ENCODE measurements at regions not wholly inside any gene's neighbourhood (a gene's known extent, or its start where the extent isn't known, plus 50 kb on each side); places are given as distances from the start of the nearest gene placed in this dataset.

DNA sequence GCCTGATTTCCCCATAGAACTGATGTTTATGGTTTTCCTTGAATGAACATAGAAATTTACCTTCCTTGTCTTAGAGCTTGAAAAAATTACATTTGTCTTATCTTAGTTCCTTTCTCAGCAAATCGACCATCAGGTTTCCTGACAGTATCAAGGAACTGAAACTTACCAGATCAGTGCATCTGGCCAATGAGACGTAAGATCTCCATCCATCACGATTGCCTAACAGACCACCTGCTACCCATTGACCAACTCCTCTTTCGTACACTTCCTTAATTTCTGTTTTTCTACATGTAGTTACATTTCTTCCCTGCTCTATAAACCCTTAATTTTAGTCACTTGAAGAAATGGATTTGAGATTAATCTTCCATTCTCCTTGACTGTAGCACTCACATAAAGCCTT, 57.4 kb upstream of the TMPRSS15 start:
- no peak for DNase-seq

DNA sequence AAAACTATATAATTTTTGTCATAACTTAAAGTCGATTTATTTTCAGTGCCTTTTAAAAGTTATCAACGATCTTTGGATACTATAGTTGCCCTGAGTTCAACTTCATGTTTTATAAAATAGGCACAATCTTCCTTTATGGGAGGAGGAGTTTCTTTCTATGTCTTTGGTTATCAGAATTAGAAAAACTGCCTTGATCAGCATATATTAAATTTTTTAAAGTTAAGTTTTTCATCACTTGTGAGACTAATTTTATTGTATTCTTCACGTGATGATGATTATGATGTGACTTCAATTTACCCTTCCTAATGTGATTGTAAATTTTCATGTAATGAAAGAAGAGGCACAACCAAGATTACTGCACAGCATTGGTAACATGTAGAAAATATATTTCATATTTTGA, 58.2 kb upstream of the TMPRSS15 start:
- DNase-seq: no peak

DNA sequence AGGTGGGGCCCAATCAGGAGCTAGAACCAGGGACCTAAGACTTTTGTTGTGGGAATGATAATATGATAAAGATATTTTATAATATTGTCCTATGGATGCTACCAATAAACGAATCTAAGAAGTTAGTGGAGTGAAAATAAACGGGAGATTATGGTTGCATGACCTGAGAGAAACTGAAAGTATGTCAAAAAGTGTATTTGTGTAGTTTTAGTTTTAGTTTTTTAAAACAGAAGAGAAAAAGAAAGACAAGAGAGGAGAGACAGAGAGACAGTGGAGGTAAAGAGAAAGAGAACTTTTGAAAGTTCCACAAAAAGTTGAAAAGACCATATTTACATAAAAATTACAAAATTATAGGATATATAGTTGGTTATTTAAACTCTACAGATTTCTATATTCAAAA, 64.1 kb upstream of the TMPRSS15 start:
- no peak for DNase-seq

DNA sequence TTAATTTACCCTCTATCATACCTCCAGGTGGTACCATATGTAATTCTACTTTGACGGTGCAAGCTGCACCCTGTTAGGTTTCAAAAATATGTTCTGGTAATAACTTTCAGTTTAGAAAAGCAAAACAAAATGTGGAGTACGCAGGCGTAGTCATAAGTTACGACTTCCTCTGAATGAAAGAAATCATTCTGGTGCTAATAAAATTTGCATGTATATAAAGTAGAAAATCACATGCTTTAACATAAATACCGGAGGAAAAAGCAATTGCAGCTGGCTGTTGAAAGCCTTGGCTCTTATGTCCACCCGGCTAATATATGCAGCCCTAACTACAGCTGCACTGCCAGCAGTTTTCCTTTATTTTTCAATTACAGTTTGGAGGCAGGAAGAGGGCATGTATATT, 65.2 kb upstream of the TMPRSS15 start:
- no peak for DNase-seq

DNA sequence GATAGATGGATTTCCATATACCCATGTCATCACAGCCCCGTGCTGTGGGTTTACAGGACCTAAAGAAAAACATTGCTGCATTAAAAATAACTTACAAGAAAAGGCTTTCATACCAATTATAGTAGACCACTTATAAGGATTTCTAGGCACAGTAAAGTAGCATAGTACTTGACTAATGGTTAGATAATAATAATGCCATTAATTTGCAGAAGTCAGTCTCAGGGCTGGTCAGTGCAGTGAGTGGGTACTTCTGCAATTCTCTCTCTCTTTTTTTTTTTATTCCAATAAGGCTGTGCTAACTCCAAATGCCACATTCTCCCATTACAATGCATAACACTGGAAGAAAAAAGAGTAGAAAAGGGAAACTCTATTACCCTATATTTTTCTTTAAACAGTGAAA, 73.1 kb upstream of the TMPRSS15 start:
- no peak for DNase-seq

DNA sequence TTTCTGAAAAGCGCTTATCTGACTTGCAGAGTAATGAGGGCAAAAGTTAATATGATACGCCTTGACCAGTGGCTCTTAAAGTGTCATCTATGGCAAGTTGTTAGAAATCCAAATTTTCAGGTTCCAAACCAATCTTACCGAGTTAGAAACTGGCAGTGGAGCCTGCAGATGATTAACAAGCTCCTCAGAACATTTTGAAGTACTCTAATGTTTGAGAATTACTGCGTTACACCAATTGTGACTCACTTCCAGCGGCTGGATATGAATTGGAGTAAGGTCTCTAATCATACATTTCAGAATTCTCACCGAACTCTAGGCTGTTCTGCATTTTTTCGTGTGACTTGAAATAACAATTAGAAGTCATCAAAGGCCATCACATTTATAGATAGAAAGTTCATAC, 73.5 kb upstream of the TMPRSS15 start:
- no peak for DNase-seq

DNA sequence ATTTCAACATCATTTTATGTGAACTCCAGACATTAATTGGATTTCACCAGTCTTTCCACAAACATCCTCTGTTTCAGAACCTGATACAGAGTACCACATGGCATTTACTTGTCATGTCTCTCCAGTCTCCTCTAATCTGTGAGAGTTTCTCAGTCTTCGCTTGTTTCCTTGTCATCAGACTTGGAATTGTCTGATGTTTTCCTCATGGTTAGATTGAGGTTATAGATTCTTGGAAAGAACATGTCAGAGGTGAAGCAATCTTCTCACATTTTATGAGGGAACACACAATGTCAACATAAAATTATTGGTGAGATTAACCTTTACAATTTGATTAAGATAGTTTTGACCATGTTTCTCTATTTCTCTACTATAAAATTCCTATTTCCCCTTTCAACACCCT, 74.9 kb upstream of the TMPRSS15 start:
- no peak for DNase-seq

DNA sequence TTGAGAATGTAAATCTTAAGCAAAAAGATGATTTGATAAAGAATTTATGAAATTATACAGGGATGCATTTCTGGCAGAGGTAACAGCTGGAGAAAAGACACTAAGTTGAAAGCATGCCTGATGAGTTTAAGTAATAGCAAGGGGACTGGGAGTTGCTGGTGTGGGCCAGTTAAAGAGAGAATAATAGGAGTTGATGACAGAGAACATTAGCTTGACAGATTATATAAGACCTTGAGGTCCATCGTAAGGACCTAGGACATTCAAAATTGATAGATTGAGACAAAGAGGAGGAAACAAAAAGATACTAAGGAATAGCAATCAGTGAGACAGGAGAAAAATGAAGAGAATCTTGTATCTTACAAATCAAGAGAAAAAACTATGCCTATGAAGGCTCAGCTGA, 84.7 kb upstream of the TMPRSS15 start:
- no peak for DNase-seq

DNA sequence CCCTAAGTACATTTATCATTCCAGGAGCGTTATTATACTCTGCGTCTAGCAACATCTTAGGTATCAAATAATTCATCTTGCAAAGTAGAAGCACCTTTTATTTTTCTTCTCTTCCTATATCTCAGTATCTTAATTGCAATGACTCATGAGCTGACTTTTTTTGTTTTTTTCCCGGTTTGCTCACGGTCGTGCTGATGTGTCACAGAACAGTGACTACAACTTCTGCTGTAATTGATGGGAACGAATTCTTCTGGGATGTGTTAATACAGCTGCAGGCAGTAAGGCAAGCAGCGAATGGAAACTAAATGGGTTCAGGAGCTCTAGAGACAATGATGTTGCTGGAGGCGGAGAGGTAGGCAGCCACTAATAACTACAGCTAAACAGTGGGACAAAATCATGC, 89.8 kb upstream of the TMPRSS15 start:
- no peak for DNase-seq

DNA sequence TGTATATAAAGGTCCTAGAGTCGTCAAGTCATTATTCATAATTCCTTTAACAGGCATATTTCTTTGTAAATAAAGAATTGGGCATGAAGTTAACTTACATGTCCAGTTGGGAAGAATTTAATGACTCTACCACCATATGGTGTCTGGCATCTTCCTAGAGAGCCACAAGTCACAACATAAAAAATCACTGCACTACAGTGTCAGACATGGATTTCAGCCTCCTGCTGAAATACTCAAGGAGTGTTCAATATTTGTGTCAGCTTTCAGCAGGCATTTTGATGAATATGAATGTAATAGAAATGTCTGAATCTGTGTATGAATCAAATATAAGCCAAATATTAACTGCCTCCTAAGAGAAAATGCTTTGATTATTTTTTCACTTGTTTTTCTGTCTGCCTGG, 91.9 kb upstream of the TMPRSS15 start:
- DNase-seq: no peak

DNA sequence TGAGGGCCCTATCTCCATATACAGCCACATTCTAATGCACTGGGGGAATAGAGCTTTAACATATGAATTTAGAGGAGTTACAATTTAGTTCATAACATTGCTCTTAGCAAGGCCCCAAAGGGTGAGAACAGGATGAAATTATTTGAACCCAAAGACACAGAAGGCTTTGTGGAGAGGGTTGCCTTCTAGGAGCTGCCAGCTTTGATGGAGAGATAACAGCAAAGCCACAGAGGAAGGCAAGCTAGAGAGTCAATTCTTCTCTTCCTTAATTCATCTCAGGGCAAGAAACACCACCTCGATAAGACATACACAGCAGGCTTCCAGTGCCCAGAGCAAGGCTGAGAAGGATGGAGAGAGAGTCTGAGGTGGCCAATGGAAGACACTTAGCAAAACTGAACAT, 94.8 kb upstream of the TMPRSS15 start:
- no peak for DNase-seq

DNA sequence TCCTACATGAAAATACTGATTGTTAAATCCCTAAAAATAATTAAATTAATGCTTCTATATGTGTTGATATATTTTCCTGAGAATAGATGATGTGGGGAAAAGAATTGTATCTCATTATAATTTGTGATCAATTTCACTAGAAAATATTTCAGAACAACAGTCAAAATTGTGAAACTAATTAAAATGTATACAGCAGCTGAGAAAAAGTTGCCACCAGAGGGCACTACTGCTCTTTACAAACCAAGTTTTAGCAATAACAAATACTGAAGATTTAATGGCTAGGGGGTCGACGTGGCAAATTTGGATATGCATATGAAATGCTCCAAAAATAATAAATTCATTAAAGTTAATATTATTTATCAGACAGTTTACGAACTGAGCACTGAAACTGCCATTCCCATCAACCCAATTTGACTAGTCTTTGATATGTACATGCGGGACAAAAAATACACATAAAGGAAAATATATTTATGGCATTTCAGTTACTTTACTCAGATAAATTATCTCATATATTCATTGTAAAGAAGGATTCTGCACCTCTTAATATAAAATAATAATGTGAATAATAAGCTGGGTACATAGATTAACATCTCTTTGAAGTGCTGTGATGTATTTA, 96.3 kb upstream of the TMPRSS15 start:
- DNase-seq: peak in 1 of 2 donors; percentile 45

DNA sequence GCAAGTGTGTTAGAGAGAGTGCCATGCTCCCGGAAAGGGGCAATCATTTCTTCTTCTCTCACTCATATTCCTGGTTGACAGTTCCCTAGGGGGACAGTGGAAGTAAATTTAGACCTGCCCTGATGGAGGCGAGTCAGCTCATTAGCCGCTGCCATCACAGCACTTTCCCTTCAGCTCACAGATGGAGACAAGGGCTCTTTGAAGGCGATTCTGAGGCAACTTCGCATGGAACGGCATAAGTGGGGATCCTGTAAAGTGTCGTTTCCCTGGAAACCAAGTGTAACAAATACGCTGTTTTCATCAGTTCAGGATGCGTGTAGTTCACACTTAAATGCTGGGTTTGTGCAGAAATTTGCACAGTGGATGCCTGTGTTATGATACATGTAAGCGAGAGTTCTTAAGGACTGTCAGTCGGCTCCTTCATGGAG, 114.5 kb upstream of the TMPRSS15 start:
- no peak for DNase-seq

DNA sequence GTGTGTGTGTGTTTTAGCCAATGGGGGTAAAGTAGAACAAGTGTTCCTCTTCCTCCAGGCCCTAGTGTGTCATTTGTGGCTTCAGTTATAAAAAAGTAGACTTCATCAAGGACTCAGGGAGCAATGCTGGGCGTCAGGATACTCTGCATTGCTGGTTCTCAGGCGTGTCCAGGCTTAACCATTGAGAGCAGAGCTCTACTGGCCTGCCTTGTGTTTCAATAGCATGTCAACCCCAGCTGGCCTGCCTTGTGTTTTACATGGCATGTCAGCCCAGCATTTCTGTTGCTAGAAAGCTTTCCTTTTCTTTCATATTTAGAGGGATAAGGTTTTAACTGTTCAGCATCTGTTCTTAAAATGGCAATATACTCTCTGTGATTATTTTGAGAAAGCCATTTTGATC, 117.6 kb upstream of the TMPRSS15 start:
- no peak for DNase-seq

DNA sequence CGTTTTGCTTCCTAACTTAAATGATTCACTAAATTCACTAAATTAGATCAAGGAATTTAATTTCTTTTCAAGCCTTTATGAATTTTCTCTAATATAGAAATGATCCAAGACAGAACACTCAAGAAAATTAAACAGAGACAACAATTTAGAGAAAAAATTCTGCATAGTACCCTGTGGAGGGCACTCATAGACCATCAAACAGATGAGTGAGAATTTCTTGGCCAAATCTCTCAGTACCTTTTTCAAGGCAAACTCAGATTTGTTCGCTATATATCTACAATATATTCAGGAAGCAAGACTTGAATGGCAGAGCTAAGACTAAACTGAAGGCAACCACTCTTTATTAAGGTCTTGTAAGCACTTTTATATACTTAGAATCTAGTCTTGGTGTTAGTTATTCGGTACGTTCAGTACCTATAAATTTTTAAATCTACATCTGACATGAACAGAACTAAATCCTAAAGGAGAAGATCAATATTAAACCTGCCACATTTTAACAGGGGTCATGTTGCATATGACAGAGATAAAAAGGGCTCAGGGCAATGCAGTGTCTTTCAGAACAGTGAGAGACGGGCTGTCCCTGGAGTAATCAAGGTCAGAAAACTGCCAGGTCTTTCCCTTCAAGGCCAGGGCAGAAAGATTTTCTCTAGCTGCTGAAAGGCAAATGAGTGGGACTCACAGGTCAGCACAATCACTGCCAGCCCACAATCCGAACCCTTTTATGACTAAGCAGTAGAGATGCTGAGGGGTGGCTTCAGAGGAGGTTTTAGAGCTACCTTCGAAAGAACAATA, 118.8 kb upstream of the TMPRSS15 start:
- DNase-seq: no peak

DNA sequence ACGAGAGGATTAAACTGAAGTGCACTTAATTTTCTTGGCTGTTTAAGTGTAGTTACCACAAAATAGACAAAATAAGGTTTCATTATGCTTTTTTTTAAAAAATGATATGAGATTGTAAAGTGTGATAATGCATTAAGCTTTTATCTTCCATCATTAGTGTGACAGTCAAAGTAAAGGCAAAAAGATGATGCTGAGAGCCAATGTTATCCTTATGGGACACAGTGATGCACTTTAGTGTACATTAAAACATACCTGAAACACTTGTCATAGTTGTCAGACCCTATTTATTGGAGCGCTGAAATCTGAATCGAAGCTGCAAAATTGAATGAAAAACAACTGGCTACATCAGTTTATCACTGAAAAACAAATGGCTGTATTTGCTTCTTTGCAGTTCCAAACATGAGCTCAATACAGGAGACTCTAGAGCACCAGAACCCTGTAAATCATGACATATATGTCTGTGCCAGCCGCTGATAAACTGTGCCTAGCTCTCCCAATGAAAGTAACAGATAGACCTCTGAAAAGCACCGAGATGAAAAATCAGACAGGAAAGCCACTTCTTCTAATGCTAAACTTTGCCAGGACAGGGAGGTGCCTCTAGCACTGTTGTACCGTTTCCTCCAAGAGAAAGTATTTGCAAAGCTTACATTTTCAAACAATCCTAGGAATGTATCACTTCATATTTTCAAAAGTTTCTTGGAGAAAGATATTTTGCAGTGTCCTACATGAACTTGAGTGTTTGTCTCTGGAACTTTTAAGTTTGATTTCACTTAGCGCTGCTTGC, 120.7 kb upstream of the TMPRSS15 start:
- DNase-seq: no peak

DNA sequence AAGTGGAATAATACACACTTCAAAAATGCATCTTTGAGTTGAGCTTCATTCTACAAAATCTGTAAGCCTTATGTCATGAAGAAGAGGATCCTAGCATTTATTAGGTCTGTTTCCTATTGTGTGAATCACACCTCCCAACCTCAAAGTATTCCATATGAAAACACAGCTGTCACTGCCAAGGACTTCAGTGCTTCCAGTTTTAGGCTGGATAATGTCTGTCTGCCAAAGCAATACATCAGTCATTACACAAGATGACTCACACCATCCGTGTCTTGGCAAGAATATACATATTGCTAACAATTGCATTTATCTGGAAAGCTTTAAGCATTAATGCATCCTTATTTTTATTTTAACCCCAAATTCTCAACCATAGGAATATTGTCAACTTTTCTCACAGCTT, 125.7 kb upstream of the TMPRSS15 start:
- DNase-seq: peak in 1 of 2 donors; percentile 18

DNA sequence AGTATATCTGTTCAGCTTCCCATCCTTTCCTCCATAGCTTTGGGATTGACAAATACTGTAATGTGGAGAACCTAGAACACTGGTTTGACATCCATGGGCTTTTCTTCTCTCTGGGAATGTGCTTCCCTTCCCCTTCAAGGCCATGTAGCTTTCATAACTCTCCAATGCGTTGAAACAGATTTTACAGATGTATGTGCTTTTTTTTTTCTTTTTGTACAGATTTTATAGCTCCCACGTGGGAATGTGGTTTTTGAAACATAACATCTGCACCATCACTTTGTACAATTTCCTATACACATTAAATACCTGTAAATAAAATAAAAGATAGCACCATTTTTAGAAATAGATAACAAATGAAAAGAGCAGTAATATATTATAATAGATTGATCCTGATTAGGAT, 138.5 kb upstream of the TMPRSS15 start:
- no peak for DNase-seq

DNA sequence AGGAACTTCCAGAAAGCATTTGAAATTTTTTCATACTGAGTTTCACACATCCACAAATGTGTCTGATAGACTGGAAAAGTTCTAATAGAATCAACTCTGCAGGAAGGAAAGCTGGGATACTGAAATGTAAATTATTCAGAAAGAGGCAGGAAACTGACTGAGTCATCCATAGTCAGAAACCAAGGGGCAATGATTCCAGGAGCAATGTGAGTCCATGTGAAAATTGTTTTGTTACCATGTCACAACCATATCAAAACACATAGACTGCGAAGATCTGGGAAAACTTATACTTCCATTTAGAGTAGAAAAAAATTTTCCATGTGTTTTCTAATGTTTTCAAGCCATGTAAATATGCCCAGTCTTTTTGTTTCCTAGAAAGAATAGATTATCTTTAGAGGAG, 142.3 kb upstream of the TMPRSS15 start:
- DNase-seq: no peak

DNA sequence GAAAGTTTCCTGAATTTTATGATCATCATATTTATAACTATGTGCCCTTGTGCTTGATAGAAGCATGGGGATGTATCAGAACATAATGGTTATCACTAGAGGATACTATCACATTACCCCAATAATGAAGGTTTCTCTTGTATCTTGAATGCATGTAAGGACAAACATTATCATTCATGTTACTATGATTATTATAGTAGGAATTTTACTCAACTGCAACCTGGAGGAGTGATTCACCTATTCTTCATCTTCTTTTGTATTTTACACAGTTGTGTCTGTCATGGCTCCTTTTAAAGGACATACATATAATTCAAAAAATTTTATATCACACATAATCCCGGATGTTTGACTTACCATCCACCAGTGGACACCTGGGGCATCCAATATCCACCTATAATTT, 143.8 kb upstream of the TMPRSS15 start:
- DNase-seq: no peak

DNA sequence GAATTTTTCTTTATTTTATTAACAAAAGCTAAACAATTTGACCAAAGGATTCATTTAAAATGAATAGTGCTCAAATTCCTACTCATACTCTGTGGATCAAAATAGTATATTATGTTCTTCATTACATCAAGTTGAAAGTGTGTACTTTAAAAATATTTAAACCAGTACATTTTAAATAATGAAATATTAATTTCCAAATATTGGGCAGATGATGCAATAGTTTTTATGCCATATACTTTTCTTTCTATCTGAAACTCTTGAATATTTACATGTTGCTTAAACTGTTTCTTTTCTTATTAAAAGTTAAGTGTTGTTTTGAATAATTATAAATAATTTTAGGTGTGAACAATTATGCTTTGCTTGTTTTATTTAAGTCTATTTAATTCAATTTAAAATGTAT, 144.7 kb upstream of the TMPRSS15 start:
- no peak for DNase-seq

DNA sequence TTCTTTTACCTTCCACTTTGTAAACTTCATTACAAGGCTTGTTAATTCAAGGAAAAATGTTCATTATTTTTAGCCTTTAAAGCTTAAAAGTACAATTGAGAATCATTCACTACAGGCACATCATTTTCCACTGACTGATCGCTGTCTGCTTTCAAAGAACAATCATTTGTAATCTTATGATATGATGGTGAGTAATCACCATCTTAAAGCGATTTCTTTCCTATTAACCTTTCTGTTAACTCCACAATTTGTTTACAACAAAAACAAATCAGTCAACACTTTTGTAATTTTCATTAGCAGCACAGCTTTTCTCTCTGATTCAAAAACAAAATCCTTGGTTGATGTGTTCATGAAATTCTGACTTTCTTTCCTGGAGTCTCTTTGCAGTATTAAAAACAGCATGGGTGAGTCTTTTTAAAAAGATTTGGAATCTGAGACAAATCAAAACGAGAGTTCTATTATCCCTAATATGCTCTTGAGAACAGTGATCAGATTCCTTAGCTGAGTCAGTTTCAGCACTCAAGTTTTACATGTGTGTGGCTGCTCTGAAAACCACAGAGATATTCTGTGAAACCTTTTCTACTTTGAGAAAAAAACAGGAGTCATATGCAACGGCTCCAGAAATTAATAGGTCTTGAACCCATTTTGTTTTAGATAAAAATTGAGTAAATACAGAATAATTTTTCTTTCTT, 145.8 kb upstream of the TMPRSS15 start:
- DNase-seq: no peak

Data from right lung (tissue), 2 donors.